SH-SY5Y (cell line): ENCODE measurements at regions not wholly inside any gene's neighbourhood (a gene's known extent, or its start where the extent isn't known, plus 50 kb on each side); places are given as distances from the start of the nearest gene placed in this dataset.

Experiments used
- GATA2 ChIP-seq: IDR thresholded peaks from 2 replicates; pipeline ENCODE4 v1.6.1; 2011; ENCODE audit warnings: mild to moderate bottlenecking, low read depth, low read length
- GATA3 ChIP-seq: IDR thresholded peaks from 2 replicates; pipeline ENCODE4 v1.6.1; 2011; ENCODE audit warnings: low read depth, mild to moderate bottlenecking, low read length, moderate library complexity

DNA sequence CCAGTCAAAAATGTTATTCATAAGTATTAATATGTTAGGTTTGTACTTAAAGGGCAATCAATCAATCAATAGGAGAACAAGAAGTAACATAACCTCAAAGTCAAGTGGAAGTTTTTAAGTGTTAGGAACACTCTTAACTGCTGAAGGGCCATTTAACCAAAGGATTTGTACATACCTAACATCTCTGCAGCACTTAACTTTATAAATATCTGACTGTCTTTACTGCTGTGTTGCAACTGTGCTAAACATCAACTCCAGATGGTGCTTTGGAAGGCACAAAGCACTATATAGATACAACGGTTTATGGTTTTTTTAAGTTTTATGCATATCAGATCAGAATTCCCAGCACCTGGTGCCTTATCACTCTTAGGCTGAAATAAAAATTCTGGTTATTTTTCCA lies 604.9 kb upstream of the PTGER4 start:
- TF ChIP-seq GATA2: no peak
- TF ChIP-seq GATA3: no peak
